Left lobe of liver (tissue), 2 donors: ENCODE measurements at regions not wholly inside any gene's neighbourhood (a gene's known extent, or its start where the extent isn't known, plus 50 kb on each side); places are given as distances from the start of the nearest gene placed in this dataset.

Experiments
- ATAC-seq: fragments of 200-7000 bp; cut with Tn5 transposase; one replicate; pipeline ENCODE4 v1.9.1; 2020; ENCODE audit warnings: mild to moderate bottlenecking, moderate library complexity
- DNase-seq: peaks from one replicate; pipeline ENCODE4 v3.0.0-alpha.2; 2020; ENCODE audit warnings: low spot score
- donor health status: DM: no; HTN: no; CAD: no; lungs with moderate emphysema.
- donor health status: DM: no; HTN: yes; CAD: no.

DNA sequence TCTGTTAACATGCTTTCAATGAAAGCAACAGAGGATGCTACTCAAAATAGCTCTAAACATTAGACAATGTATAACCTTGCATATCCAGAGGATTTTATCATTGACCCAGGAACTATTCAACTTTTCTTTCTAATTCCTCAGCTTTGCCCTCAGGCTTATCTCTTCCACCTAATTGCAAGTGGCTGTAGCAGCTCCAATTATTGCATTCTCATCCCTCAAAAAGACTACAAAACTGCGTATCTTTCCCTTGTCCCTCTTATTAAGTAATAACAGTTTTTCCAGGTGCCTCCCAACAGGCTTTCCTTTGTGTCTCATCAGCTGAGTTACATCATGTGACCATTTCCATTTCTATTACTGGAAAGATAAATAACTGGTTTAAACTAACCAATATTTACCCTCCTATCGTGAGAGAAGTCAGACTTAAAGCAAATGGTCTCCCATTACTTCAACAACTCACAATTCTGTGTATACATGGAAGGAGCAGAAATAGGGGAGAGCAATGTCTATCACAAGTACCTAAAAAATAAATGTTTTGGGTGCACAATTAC is 78.0 kb upstream of the MBNL1 start:
- no peak for ATAC-seq
- no peak for DNase-seq

DNA sequence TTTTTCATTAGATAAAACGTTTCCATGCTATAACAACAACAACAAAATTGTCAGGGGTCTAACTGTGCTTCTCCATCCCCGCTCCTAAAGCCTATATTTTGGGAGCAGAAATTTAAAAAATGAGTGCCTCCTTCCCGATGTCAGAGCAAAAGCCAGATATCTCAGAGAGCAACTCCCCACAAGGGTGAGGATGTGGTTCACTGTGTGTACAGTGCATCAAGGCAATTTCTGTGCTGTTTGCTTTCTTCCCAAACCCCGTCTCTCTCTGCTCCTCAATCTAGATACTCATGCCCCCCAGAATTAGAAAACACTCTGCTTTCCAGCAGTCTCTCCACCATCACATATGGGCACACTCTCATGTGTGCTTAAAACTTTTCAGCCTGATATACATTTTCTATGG is 76.7 kb upstream of the MBNL1 start:
- ATAC-seq: no peak
- DNase-seq: no peak

DNA sequence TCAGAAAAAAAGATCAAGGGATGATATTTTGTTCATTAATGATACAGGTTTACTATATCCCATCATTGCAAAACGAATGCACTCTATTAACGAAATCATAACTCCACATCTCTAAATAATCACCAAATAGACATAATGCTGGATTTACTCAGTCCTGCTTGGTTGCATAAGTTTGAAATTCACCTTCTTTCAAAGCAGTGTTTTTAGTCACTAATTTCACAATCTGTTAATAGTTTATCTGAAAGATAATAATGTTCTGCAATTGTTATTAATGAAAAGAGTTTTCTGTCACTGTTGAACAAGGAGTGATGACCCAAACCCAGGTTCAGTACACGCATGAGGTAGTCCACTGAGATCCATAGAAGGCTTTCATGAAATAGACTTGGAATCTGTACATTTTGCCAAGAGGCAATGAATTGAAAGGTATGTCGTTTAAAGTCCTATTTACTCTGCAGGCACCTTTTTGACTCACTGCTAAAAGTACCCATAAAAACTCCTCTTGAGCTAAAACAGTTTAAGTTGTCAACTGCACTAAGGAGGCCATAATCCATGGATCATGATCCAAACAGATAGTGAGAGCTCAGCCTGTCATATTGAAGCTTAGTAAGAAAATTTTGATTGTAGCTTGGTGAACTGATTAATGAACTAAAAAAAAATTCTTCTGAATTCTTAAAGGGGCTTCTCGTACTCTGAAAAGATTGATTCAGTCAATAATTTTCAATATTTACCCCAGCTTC is 75.6 kb upstream of the MBNL1 start:
- no peak for DNase-seq
- ATAC-seq: no peak

DNA sequence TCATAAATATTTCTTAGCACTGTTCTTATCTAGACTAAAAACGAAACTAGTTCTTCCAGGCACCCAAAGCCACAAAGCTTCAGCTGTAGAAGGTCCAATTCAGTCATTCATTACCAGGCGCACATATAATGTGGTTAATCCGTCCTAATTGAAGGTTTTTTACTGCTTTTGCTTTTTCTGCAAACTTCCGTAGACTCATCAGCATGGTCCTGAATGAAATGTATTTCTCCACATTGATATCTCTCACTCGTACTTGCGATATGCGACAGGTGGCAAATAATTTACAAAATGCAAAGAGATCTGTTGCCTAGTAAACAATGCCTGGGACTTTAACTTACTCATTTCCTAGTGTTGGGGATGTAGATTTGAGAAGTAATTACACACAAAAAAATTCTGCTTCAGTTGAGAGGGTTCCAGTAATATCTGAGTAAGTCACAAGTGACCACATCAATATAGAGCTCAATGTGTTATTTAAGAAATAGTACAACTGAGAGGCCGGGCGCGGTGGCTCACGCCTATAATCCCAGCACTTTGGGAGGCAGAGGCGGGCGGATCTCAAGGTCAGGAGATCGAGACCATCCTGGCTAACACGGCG is 75.0 kb upstream of the MBNL1 start:
- DNase-seq (no peak), ATAC-seq (no peak)

DNA sequence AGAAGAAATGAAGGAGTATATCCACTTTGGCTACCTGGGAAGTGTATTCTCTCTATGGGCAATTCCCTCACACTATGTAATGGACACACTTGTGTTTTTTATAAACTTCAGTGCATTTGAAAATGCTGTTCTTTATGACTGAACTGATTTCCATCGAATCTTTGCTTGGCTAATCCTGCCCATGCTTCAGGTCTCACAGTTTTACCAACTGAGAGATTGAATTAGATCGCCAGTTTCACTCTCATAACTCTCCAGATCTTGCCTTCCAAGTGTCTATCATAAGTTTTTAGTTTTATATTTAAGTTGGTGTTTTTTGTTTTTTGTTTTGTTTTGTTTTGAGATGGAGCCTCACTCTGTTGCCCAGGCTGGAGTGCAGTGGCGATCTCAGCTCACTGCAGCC is 73.5 kb upstream of the MBNL1 start:
- no peak for DNase-seq
- no peak for ATAC-seq

DNA sequence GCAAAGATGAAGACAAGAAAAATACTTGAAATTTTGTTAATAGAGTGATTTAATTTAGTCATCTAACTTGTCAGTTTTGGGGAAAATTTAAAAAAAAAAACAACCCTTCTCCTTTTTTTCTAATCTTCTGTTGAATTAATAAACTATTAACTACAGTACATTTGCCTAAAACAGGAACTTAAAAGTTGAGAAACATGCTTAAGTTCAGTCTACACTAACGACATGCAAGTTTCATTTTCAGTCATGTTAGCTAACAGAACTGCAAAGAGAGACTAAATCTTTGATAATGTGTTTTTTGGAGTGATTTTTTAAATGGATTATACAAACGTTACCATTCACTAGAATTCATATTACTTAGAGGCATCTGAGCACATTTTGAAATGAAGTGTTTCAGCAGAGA is 71.9 kb upstream of the MBNL1 start:
- DNase-seq (no peak), ATAC-seq (peak; percentile 52)

DNA sequence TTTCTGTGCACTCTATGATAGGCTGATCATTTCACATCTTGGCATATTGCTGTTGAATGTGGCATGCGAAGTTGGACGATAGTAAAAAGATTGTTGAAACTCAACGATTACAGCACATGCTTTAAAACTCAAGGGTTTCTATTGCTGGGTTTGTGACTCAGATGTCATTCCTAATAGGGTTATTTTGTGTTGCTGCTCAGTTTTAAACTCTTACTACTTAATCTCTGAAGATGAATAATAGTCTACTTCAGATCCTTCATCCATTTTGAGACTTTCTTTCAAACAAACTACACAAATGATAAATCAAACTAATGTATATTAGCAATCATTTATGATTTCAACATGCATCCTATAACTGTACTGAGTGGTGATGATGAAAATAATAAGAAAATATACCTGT is 71.3 kb upstream of the MBNL1 start:
- ATAC-seq (no peak), DNase-seq (no peak)

DNA sequence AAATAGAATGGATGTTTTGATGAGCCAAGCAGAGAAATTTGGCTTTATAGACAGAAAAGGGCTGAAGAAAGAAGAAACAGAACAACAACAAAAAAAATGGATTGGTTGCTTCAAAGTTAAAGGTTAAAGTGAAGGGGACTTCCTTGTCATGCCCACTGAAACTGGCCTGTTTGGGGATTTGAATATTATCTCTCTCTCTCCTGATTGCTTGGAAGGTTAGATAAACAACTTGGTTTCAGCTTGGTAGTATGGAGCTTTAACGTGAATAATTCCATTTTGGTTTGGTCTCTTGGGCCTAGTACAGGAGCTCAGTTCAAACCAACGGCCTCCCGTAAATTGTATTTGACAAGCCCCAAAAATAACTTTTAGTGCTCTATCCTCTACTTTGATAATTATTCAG is 70.8 kb upstream of the MBNL1 start:
- no peak for ATAC-seq
- no peak for DNase-seq

DNA sequence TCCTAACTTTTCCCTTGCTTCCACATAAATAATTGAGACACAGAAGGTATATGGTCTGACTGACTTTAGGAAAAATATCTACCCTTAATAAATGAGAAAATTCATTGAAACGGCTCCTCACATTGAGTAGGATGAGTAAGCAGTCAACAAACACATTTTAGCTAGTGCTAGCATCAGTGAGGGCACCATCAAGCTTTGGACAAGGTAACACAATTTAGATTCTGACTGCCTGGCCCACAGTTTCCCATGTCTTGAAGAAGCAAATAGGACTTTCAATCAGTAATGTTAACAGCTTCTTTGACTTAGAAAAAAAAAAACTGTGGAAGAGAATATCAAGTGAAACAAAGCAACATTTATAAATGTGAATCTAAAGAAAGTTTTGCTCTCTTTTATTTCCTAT is 70.1 kb upstream of the MBNL1 start:
- DNase-seq (no peak), ATAC-seq (no peak)

DNA sequence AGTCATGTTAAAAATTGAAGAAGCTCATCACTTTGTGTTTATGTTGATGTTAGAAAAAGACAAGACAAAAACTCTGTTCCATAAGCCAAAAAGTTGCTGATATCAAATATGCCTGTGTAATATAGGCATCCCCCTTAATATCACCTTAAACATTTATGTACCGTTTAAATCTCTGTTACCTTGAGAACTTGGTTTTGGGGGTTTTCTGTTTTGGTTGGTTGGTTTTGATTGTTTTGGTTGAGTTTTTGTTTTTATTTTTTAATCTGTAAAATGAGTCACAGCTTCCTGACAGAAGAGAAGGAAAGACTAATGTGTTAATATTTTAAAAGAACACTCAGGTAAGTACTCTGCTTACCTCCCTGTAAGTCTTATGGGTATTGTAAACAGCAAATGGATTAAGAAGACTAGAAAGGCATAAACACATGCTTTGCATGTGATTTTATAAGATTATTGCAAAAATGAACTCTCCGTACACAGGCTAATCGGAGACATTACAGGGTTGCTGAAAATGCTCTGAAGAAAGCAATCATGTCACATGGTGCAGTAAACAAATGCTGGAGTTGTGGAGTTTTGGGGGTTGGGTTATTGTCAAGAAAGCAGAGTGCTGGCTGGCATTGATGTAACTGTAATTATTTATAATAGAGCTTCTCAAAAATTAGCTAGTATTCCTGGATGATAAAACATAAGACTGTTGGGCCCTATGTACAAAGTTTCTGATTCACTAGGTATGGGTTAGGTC is 69.5 kb upstream of the MBNL1 start:
- DNase-seq (no peak), ATAC-seq (no peak)

DNA sequence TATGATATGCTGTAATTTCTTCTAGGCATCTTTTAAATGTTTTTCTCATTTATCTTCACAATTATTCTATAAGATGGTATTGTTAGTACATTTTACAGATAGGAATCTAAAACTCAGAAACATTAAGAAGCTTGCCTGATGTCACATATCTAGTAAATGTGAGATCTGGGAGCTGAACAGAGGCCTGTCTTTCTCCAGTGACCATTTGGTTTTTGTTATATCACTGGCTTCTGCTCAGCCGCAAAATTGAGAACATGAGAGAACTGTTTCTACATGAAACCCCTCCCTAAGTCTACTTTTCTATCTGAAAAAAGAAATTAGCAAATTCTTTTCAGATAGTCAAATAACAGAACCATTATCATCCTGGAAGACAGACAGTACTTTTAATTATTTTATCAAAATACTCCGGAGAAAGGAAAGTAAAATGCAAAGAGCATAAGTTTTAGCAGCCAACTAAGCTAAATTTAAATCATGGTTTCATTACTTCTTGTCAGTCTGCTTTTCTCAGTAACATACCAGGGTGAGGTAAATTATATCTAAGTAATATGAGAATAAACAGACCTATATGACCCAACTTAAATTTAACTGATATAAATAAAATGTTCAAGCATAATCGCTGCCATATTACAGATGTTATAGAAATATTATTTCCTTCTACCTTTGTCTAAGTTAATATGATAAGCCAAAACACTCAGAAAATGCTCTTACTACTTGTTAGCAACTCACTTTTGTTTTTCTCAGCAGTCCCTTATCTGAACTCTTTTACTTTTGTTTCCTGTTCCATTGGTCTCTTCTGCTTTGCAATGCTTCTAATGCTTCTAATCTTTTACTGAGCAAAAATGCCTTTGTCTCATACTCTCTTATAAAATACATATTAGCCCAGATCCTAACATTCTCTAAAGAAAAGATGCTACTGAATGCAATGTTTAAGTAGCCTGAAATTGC is 68.0 kb upstream of the MBNL1 start:
- ATAC-seq: no peak
- DNase-seq: no peak

DNA sequence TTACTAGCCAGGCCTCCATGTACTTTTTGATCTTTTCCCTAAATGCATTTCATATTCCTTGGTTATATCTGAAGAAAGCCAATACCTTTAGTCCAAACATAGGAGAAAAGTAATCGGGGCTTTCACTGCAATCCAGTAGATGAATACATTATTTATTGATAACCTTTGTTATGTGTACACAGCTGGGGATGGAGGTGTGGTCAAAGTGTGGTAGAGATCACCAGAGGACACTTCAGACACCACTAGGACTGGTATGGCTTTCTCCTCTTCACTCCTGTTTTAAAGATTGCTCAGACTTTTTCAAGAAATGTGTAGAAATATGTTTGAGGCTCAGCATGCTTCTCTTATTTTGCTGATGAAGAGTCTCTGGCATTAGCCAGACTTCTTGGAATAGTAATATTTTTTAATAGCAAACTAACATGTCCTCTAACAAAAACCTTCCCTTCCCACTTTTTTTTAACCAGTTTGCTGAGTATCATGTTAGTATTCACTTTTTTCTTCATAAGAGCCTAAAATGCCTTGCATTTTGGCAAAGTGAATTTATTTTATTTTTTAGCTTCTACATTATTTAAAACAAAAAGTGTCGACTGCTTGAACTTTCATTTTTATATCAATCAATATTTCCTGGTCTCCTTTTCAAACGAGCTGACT is 65.6 kb upstream of the MBNL1 start:
- DNase-seq (no peak), ATAC-seq (peak; percentile 96)

DNA sequence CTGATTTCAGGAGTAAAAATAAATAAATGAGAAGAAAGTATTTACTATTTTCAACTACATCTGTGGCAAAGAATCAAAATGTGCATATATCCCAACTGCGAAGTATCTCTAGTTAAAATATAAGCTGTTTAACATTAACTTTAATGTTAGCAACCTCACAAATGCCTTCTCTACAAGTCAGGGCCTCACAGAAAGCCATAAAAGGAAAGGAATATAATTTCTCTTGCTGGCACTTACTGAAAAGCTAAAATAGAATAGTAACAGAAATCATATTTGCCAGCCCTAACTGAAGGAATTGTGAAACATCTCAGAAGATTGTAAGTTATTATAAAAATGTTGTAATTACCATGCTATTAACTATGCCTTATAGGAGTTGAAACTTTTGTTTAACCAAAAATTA is 65.1 kb upstream of the MBNL1 start:
- DNase-seq (no peak), ATAC-seq (peak; percentile 24)

DNA sequence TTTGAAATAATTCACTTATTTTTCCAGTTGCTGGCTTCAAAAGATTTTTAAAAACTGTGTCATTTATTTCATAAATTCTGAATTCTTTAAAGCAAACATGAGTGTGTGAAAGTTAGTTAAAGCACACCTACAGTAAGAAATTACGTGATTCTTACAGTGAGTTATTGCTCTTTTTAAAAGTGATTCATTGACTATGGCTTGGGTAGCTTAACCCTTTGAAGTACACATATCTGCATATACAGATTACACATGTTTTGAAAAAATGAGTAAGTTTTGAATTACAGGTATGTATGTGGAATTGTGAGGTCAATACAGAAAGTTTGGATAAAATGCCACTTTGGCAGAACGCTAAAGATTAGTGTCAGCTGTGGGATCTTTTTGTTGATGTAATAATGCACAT is 64.5 kb upstream of the MBNL1 start:
- DNase-seq (no peak), ATAC-seq (no peak)

DNA sequence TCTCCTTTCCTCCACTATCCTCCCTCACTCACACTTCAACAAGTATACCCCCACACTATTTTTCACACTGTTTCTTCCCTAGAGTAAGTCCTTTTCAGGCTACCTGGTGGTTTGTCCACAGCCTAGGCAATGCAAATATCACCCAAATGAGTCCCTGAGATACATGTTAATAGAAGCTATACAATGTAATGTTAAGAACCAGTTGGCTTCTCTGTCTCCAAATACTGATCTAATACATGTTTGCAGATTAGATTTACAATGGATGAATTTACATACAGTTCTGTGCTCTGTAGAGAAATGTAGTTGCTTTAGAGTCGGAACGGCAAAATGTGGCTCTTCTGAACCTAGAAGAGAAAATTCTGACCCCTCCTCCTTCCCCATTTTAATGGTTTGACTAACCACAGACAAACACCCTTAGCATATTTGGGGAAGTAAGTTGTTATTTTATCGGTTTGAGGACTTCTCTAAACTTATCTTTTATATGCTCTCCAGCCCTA is 63.6 kb upstream of the MBNL1 start:
- ATAC-seq (no peak), DNase-seq (no peak)

DNA sequence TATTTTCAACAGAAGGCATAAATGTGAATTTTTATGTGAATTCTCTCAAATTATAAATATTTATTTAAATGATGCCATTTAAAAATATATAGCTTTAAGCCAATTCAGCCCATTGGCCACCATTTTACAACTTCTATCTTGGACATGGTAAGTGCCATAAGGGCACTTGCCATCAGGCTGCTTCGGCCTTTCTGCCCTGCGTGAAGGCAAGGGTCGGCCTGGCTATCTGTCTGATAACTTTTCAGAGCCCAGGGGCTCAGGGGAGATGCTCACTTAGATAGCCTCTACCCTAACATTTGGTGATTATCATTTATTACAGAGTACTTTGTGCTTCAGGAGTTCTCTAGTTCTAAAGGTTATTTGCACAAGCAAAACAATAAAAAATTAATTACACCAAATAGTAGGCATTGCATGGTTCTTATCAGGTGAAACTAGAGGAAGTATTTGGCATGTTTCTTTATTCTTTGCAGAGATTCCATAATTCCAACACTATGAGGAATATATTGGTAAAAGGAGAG is 62.4 kb upstream of the MBNL1 start:
- no peak for ATAC-seq
- DNase-seq: no peak

DNA sequence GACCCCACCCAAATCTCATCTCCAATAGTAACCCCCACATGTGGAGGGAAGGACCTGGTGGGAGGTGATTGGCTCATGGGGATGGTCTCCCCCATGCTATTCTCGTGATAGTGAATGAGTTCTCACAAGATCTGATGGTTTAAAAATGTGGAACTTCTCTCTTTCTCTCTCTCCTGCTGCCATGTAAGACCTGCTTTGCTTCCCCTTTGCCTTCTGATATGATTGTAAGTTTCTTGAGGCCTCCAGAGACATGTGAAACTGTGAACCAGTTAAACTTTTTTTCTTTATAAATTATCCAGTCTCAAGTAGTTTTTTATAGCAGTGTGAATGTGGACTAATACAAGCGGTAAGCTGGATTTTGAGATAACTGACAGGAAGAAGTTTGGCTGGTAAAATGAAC is 60.3 kb upstream of the MBNL1 start:
- no peak for ATAC-seq
- DNase-seq: no peak

DNA sequence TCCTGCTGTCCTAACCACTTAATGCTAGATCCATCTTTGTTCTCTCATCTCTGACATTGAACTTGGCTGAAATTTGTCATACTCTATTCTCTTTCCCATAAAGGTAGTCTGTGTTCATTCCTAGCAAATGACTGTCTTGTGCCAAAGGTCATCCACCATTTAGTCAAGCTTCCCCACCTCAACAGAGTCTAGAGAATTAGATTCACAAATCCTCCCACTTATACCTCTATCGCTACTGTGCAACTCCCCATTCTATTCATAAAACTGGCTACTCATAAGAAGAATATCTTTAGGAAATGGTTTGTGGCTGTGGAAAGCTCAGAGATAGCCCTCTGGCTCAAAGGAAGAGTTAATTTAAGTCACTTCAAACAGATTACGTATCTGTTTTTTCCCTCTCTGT is 59.7 kb upstream of the MBNL1 start:
- ATAC-seq (no peak), DNase-seq (no peak)

DNA sequence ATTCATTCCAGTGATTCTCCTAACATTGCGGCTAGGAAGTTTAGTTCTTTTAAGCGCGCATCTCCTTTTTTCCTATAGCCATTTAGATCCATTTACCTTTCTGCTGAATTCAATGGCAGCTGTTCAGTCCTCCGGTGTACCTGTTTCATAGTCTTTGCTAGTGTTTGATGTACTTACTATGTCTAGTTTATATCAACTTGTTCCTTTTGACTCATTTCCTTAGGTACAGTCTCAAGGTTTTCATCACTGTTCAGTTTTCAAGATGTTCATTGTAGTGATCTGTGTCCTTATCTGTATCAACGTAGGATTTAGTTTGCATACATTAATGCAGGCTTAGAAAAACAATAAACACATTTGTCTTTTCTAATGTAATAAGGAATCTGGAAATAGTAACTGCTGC is 59.0 kb upstream of the MBNL1 start:
- ATAC-seq: no peak
- DNase-seq: no peak

DNA sequence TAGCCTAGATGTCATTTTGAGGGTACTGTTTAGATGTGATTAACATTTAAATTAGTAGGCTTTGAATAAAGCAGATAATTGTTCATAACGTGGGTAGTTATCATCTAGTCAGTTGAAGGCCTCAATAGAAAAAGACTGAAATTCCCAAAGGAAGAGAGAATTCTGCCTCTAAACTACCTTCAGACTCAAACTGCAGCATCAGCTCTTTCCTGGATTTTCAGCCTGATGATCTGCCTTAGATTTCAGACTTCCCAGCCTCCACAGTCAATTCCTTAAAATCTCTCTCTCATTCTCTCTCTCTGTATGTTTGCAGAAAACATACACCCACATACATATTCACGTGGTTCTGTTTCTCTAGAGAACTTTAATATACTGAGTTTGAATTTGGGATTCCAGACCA is 58.0 kb upstream of the MBNL1 start:
- DNase-seq (no peak), ATAC-seq (no peak)
